Uterus (tissue), 3 donors: ENCODE measurements at regions not wholly inside any gene's neighbourhood (a gene's known extent, or its start where the extent isn't known, plus 50 kb on each side); places are given as distances from the start of the nearest gene placed in this dataset.

Experiments
- DNase-seq, 2 donors: peaks; one replicate each; pipeline ENCODE4 v3.0.0-alpha.2; 2019 to 2020
- H3K27ac ChIP-seq, 2 donors: fragments of 200-600 bp; sonication (generic); 1 replicate in 1 of 2; 2 replicates in 1 of 2; pipeline ENCODE4 v1.5.1; 2016 to 2018
- H3K27me3 ChIP-seq, 2 donors: fragments of 200-600 bp; sonication (generic); one replicate each; pipeline ENCODE4 v1.5.1; 2018 to 2019; ENCODE audit warnings: control low read depth in 1 of 2
- H3K36me3 ChIP-seq, 2 donors: fragments of 200-600 bp; sonication (generic); one replicate each; pipeline ENCODE4 v1.5.1; 2019; ENCODE audit warnings: control low read depth in 1 of 2
- H3K4me1 ChIP-seq, 2 donors: fragments of 200-600 bp; sonication (generic); one replicate each; pipeline ENCODE4 v1.5.1; 2018 to 2019; ENCODE audit warnings: control low read depth in 1 of 2
- H3K4me3 ChIP-seq, 2 donors: fragments of 200-600 bp; sonication (generic); 1 replicate in 1 of 2; 2 replicates in 1 of 2; pipeline ENCODE4 v1.5.1; 2018 to 2019; ENCODE audit warnings: mild to moderate bottlenecking in 1 of 2
- H3K9me3 ChIP-seq, 2 donors: fragments of 200-600 bp; sonication (generic); one replicate each; pipeline ENCODE4 v1.5.1; 2019; ENCODE audit warnings: control low read depth in 1 of 2
- CTCF ChIP-seq, 4 experiments: fragments of 200-600 bp in 2 of 4; fragments of 450-650 bp in 2 of 4; sonication (generic) in 2 of 4; IDR thresholded peaks; one replicate each; pipeline ENCODE4 v1.5.1; 2016 to 2019; ENCODE audit warnings: antibody characterized with exemption in 4 of 4, mild to moderate bottlenecking in 2 of 4, moderate library complexity in 1 of 4
- POLR2A ChIP-seq, 2 donors: fragments of 450-650 bp; IDR thresholded peaks; one replicate each; pipeline ENCODE4 v1.6.1; 2016; ENCODE audit warnings: antibody characterized with exemption in 2 of 2, mild to moderate bottlenecking in 1 of 2, moderate library complexity in 1 of 2
- intact Hi-C: fragments of 100-400 bp; cut with DNase I; formaldehyde crosslinking; loops from one replicate; pipeline ENCODE4 v1.15.1; 2023; ENCODE audit warnings: low total_unique reads
- donor health status: DM: yes; HTN: yes; CAD: no.

- DNase-seq: no peak
- Histone ChIP-seq H3K36me3 (no peaks in the 10 kb centered on the region), H3K4me1 (no peaks in the 10 kb centered on the region), H3K4me3 (no peak overlapping the region), H3K27ac (no peak overlapping the region), H3K9me3 (no peaks in the 10 kb centered on the region), H3K27me3 (no peaks in the 10 kb centered on the region)
- TF ChIP-seq POLR2A (IDR thresholded peaks at IDR 0.05): no peak
- TF ChIP-seq CTCF (IDR thresholded peaks at IDR 0.05): no peak
- intact Hi-C loops: no loop called here
Observed at GRCh38 chr1:36743286-36744005, 260.7 kb upstream of the CSF3R start.

GRCh38 chr1:36741066-36741465 lies 258.4 kb upstream of the CSF3R start:
- TF ChIP-seq CTCF (IDR thresholded peaks at IDR 0.05) (no peak), POLR2A (IDR thresholded peaks at IDR 0.05) (no peak)
- intact Hi-C loops: no loop called here

GRCh38 chr1:36740446-36740845 lies 257.7 kb upstream of the CSF3R start:
- Histone ChIP-seq H3K36me3 (no peaks in the 10 kb centered on the region), H3K4me3 (no peak overlapping the region), H3K27ac (no peak overlapping the region), H3K9me3 (no peaks in the 10 kb centered on the region), H3K27me3 (no peaks in the 10 kb centered on the region), H3K4me1 (no peaks in the 10 kb centered on the region)
- no peak for DNase-seq
- intact Hi-C loops: no loop called here
- TF ChIP-seq POLR2A (IDR thresholded peaks at IDR 0.05) (no peak), CTCF (IDR thresholded peaks at IDR 0.05) (no peak)

More at GRCh38 chr1:36741066-36741465, 258.4 kb upstream of the CSF3R start:
- H3K4me1 ChIP-seq: no peaks in the 10 kb centered on the region
- no peak overlapping the region for H3K27ac ChIP-seq
- no peak overlapping the region for H3K4me3 ChIP-seq
- no peaks in the 10 kb centered on the region for H3K27me3 ChIP-seq
- H3K36me3 ChIP-seq: no peaks in the 10 kb centered on the region
- no peak for DNase-seq
- no peaks in the 10 kb centered on the region for H3K9me3 ChIP-seq

GRCh38 chr1:36739703-36740289 lies 257.1 kb upstream of the CSF3R start:
- Histone ChIP-seq H3K27ac (no peak overlapping the region), H3K4me1 (no peaks in the 10 kb centered on the region), H3K27me3 (no peaks in the 10 kb centered on the region), H3K36me3 (no peaks in the 10 kb centered on the region), H3K4me3 (no peak overlapping the region), H3K9me3 (no peaks in the 10 kb centered on the region)
- no peak for DNase-seq
- TF ChIP-seq CTCF (IDR thresholded peaks at IDR 0.05) (no peak), POLR2A (IDR thresholded peaks at IDR 0.05) (no peak)
- intact Hi-C loops: no loop called here

GRCh38 chr1:36738245-36738644 lies 255.5 kb upstream of the CSF3R start:
- DNase-seq: no peak
- H3K27me3 ChIP-seq: no peaks in the 10 kb centered on the region
- no peak overlapping the region for H3K27ac ChIP-seq

More at GRCh38 chr1:36738245-36738644, 255.5 kb upstream of the CSF3R start:
- Histone ChIP-seq H3K4me3 (no peak overlapping the region), H3K4me1 (no peaks in the 10 kb centered on the region), H3K9me3 (no peaks in the 10 kb centered on the region), H3K36me3 (no peaks in the 10 kb centered on the region)
- no peak for TF ChIP-seq POLR2A (IDR thresholded peaks at IDR 0.05)
- TF ChIP-seq CTCF (IDR thresholded peaks at IDR 0.05): no peak
- intact Hi-C loops: no loop called here
